ENCODE measurements at regions not wholly inside any gene's neighbourhood (a gene's known extent, or its start where the extent isn't known, plus 50 kb on each side); places are given as distances from the start of the nearest gene placed in this dataset.

GRCh38 chr6:160895562-160895961 is 96.0 kb upstream of the MAP3K4 start:
- H3K27ac ChIP-seq, result no peak overlapping the region
- no peak for TF ChIP-seq ZFX (IDR thresholded peaks at IDR 0.05; ENCODE audit: borderline replicate concordance)
- TF ChIP-seq CTCF (IDR thresholded peaks at IDR 0.05), result no peak

- TF ChIP-seq ZFX (IDR thresholded peaks at IDR 0.05; ENCODE audit: borderline replicate concordance) (no peak), CTCF (IDR thresholded peaks at IDR 0.05) (no peak)
- H3K27ac ChIP-seq, result no peak overlapping the region
These were observed 91.7 kb upstream of the MAP3K4 start for GRCh38 chr6:160899671-160900430.

GRCh38 chr6:160911949-160912348 is 79.6 kb upstream of the MAP3K4 start:
- H3K27ac ChIP-seq, result no peak overlapping the region
- TF ChIP-seq CTCF (IDR thresholded peaks at IDR 0.05) (no peak), ZFX (IDR thresholded peaks at IDR 0.05; ENCODE audit: borderline replicate concordance) (no peak)

- TF ChIP-seq CTCF (IDR thresholded peaks at IDR 0.05), result no peak
- TF ChIP-seq ZFX (IDR thresholded peaks at IDR 0.05; ENCODE audit: borderline replicate concordance), result no peak
- H3K27ac ChIP-seq, result no peak overlapping the region
These were observed 79.2 kb upstream of the MAP3K4 start for GRCh38 chr6:160912411-160912810.

GRCh38 chr6:160917572-160917971 is 74.0 kb upstream of the MAP3K4 start:
- H3K27ac ChIP-seq, result no peak overlapping the region
- TF ChIP-seq ZFX (IDR thresholded peaks at IDR 0.05; ENCODE audit: borderline replicate concordance) (no peak), CTCF (IDR thresholded peaks at IDR 0.05) (no peak)

GRCh38 chr6:160919723-160920440 is 71.7 kb upstream of the MAP3K4 start:
- no peak overlapping the region for H3K27ac ChIP-seq
- TF ChIP-seq ZFX (IDR thresholded peaks at IDR 0.05; ENCODE audit: borderline replicate concordance), result no peak
- no peak for TF ChIP-seq CTCF (IDR thresholded peaks at IDR 0.05)

- TF ChIP-seq ZFX (IDR thresholded peaks at IDR 0.05; ENCODE audit: borderline replicate concordance), result no peak
- H3K27ac ChIP-seq, result no peak overlapping the region
These were observed 70.5 kb upstream of the MAP3K4 start for GRCh38 chr6:160921095-160921494.
